ENCODE measurements at regions not wholly inside any gene's neighbourhood (a gene's known extent, or its start where the extent isn't known, plus 50 kb on each side); places are given as distances from the start of the nearest gene placed in this dataset.

DNA sequence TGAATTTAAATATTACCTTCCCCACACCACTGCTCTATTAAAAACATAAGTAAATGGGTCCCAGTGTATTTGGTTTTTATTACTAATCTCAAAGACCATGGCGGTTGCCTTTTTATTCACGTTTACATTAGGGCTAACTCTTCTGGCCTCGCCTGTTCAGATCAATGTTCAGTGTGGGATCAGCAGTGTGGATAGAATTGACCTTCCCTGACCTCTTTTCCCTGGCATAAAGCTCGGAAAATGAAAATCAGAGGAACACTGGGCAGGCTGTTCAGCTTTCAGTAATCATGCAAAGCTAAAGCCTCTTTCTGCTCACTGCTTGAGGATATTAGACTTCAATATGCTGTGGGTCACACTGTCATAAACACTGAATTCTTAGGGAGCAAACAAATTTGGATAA lies 422.6 kb upstream of the ONECUT1 start:
- H3K9me3 Mint-ChIP-seq (ENCODE audit: low read depth, unreplicated experiment) = no peaks in the 10 kb centered on the region
- TF ChIP-seq, protein P1, sequence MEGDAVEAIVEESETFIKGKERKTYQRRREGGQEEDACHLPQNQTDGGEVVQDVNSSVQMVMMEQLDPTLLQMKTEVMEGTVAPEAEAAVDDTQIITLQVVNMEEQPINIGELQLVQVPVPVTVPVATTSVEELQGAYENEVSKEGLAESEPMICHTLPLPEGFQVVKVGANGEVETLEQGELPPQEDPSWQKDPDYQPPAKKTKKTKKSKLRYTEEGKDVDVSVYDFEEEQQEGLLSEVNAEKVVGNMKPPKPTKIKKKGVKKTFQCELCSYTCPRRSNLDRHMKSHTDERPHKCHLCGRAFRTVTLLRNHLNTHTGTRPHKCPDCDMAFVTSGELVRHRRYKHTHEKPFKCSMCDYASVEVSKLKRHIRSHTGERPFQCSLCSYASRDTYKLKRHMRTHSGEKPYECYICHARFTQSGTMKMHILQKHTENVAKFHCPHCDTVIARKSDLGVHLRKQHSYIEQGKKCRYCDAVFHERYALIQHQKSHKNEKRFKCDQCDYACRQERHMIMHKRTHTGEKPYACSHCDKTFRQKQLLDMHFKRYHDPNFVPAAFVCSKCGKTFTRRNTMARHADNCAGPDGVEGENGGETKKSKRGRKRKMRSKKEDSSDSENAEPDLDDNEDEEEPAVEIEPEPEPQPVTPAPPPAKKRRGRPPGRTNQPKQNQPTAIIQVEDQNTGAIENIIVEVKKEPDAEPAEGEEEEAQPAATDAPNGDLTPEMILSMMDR (IDR thresholded peaks at IDR 0.05; ENCODE audit: unreplicated experiment) = no peak
- H3K27ac Mint-ChIP-seq (ENCODE audit: unreplicated experiment) = no peak overlapping the region
- no TSS peak for BruUV-seq (replicated peaks)
- H3K36me3 Mint-ChIP-seq (ENCODE audit: insufficient read depth, unreplicated experiment) = no peaks in the 10 kb centered on the region
- H3K4me3 Mint-ChIP-seq (ENCODE audit: low read depth, unreplicated experiment) = no peak overlapping the region
- peaks cover 7% of the 10 kb centered on the region for H3K4me1 Mint-ChIP-seq (ENCODE audit: low read depth, unreplicated experiment)
- CTCF ChIA-PET = no interaction called here
- intact Hi-C loops (cut with micrococcal nuclease; ENCODE audit: unreplicated experiment) = loop anchor here (10.0 kb wide), 1 partner anchor 302 kb away; no protein-coding TSS in a partner anchor
- peaks cover 5% of the 10 kb centered on the region for H3K27me3 Mint-ChIP-seq (ENCODE audit: unreplicated experiment)
- no peak for DNase-seq

DNA sequence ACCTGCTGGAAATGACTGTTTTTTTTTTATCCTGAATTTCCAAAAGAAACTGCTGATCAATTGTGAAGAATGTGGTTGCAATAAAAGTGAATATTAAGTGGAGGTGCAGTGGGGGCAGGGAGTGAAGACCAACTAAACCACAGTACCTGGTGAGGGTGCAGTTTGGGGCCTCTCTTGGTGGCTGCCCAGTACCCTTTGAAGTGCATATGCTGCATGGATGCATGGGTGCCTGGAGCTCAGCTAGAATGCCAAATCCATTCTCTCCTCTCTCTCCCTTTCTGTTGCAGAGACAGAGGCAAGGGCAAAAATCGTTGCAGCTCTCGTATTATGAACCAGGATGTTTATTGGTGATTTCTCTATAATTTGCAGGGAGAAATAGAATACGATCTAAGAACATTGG lies 420.5 kb upstream of the ONECUT1 start:
- Mint-ChIP-seq H3K27ac (ENCODE audit: unreplicated experiment) (no peak overlapping the region), H3K9me3 (ENCODE audit: low read depth, unreplicated experiment) (no peaks in the 10 kb centered on the region), H3K4me1 (ENCODE audit: low read depth, unreplicated experiment) (peaks cover 7% of the 10 kb centered on the region), H3K4me3 (ENCODE audit: low read depth, unreplicated experiment) (no peak overlapping the region), H3K36me3 (ENCODE audit: insufficient read depth, unreplicated experiment) (no peaks in the 10 kb centered on the region), H3K27me3 (ENCODE audit: unreplicated experiment) (no peaks in the 10 kb centered on the region)
- CTCF ChIA-PET = no interaction called here
- intact Hi-C loops (cut with micrococcal nuclease; ENCODE audit: unreplicated experiment) = loop anchor here (10.0 kb wide), 1 partner anchor 304 kb away; no protein-coding TSS in a partner anchor
- TF ChIP-seq, protein P1 (IDR thresholded peaks at IDR 0.05; ENCODE audit: unreplicated experiment) = no peak
- DNase-seq = no peak
- no TSS peak for BruUV-seq (replicated peaks)

DNA sequence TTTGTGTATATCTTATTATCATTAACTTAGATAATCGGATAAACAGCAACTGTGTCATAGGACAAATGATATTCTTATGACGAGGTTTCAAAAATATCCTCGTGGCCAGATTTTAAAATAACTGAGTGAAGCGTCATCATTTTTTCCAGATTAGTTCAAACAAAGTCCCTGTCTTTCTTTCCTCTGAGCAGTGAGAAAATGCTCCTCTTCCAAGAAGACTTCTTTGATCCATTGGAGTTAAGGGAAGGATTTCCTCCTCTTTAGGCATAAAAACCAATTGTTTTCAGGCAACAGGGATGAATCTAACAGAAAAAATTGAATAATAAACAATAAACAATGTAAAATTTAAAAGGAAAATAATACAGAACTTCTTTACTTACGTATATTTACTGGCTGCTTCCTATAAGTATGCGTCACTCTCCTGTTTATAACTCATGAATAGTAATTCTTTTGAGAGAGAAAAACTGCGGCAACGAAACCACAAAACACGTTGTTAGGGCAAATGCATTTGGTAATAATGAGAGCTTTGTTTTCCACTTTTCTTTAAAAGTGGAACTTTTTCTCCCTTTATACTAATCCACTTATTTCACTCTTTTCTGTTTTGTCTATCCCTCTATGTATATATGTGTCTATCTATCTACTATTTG lies 419.4 kb upstream of the ONECUT1 start:
- Mint-ChIP-seq H3K27ac (ENCODE audit: unreplicated experiment) (no peak overlapping the region), H3K27me3 (ENCODE audit: unreplicated experiment) (no peaks in the 10 kb centered on the region), H3K36me3 (ENCODE audit: insufficient read depth, unreplicated experiment) (no peaks in the 10 kb centered on the region), H3K4me3 (ENCODE audit: low read depth, unreplicated experiment) (no peak overlapping the region), H3K4me1 (ENCODE audit: low read depth, unreplicated experiment) (peaks cover 7% of the 10 kb centered on the region), H3K9me3 (ENCODE audit: low read depth, unreplicated experiment) (no peaks in the 10 kb centered on the region)
- DNase-seq = no peak
- CTCF ChIA-PET = interaction anchor here (1.0 kb wide), 1 partner anchor 11 kb away, joined by 3 read pairs; no protein-coding TSS in a partner anchor
- TF ChIP-seq, protein P1 (IDR thresholded peaks at IDR 0.05; ENCODE audit: unreplicated experiment) = no peak
- BruUV-seq (replicated peaks) = no TSS peak
- intact Hi-C loops (cut with micrococcal nuclease; ENCODE audit: unreplicated experiment) = loop anchor here (10.0 kb wide), 1 partner anchor 305 kb away; no protein-coding TSS in a partner anchor

DNA sequence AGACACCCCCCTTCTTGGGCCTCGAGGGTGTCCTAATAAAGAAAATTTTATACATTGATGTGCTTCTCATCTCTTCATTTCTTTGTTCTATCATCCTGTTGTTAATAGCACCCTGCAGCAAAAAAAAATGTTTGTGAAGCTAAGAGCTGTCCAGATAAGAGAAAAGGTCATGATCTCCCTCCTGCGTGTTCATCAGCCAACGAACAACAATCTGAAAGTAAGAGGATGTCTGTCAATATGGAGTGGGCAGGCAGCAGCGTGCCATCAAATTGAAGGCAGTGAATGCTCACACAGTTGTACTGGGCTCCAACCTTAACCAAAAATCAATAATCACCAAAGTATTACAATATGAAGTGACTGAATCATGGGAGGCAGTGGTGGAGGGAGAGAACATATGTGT lies 418.6 kb upstream of the ONECUT1 start:
- intact Hi-C loops (cut with micrococcal nuclease; ENCODE audit: unreplicated experiment) = no loop called here
- Mint-ChIP-seq H3K9me3 (ENCODE audit: low read depth, unreplicated experiment) (no peaks in the 10 kb centered on the region), H3K36me3 (ENCODE audit: insufficient read depth, unreplicated experiment) (no peaks in the 10 kb centered on the region), H3K27me3 (ENCODE audit: unreplicated experiment) (no peaks in the 10 kb centered on the region), H3K4me3 (ENCODE audit: low read depth, unreplicated experiment) (no peak overlapping the region), H3K4me1 (ENCODE audit: low read depth, unreplicated experiment) (peaks cover 7% of the 10 kb centered on the region), H3K27ac (ENCODE audit: unreplicated experiment) (no peak overlapping the region)
- BruUV-seq (replicated peaks) = no TSS peak
- no peak for DNase-seq
- TF ChIP-seq, protein P1 (IDR thresholded peaks at IDR 0.05; ENCODE audit: unreplicated experiment) = no peak
- CTCF ChIA-PET = interaction anchor here (1.0 kb wide), 1 partner anchor 10 kb away, joined by 3 read pairs; no protein-coding TSS in a partner anchor
